ENCODE measurements at regions not wholly inside any gene's neighbourhood (a gene's known extent, or its start where the extent isn't known, plus 50 kb on each side); places are given as distances from the start of the nearest gene placed in this dataset.

GRCh38 chr1:10864776-10865175, 68.3 kb upstream of the CASZ1 start:
- no peak for ATAC-seq
- no peak for TF ChIP-seq ZC3H10 (CRISPR knock-in tag; IDR thresholded peaks at IDR 0.05)
- TF ChIP-seq ZNF565 (CRISPR knock-in tag; conservative IDR thresholded peaks at IDR 0.05; ENCODE audit: low read depth) = no peak
- no peak for TF ChIP-seq ZNF70 (CRISPR knock-in tag; IDR thresholded peaks at IDR 0.05)
- TF ChIP-seq, protein P1, sequence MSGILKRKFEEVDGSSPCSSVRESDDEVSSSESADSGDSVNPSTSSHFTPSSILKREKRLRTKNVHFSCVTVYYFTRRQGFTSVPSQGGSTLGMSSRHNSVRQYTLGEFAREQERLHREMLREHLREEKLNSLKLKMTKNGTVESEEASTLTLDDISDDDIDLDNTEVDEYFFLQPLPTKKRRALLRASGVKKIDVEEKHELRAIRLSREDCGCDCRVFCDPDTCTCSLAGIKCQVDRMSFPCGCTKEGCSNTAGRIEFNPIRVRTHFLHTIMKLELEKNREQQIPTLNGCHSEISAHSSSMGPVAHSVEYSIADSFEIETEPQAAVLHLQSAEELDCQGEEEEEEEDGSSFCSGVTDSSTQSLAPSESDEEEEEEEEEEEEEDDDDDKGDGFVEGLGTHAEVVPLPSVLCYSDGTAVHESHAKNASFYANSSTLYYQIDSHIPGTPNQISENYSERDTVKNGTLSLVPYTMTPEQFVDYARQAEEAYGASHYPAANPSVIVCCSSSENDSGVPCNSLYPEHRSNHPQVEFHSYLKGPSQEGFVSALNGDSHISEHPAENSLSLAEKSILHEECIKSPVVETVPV (CRISPR knock-in tag; IDR thresholded peaks at IDR 0.05) = no peak
- TF ChIP-seq, protein P2, sequence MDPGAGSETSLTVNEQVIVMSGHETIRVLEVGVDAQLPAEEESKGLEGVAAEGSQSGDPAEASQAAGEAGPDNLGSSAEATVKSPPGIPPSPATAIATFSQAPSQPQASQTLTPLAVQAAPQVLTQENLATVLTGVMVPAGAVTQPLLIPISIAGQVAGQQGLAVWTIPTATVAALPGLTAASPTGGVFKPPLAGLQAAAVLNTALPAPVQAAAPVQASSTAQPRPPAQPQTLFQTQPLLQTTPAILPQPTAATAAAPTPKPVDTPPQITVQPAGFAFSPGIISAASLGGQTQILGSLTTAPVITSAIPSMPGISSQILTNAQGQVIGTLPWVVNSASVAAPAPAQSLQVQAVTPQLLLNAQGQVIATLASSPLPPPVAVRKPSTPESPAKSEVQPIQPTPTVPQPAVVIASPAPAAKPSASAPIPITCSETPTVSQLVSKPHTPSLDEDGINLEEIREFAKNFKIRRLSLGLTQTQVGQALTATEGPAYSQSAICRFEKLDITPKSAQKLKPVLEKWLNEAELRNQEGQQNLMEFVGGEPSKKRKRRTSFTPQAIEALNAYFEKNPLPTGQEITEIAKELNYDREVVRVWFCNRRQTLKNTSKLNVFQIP (CRISPR knock-in tag; IDR thresholded peaks at IDR 0.05; ENCODE audit: borderline replicate concordance, low read depth) = no peak
- no peak for TF ChIP-seq ZFP30 (CRISPR knock-in tag; IDR thresholded peaks at IDR 0.05)
- TF ChIP-seq PPARA (CRISPR knock-in tag; IDR thresholded peaks at IDR 0.05; ENCODE audit: borderline replicate concordance) = no peak
- TF ChIP-seq GLIS3 (CRISPR knock-in tag; IDR thresholded peaks at IDR 0.05) = no peak
- TF ChIP-seq TOX (CRISPR knock-in tag; IDR thresholded peaks at IDR 0.05; ENCODE audit: borderline replicate concordance) = no peak
- no peak for TF ChIP-seq PATZ1 (CRISPR knock-in tag; IDR thresholded peaks at IDR 0.05; ENCODE audit: borderline replicate concordance)
- TF ChIP-seq TCF4 (CRISPR knock-in tag; IDR thresholded peaks at IDR 0.05; ENCODE audit: borderline replicate concordance) = no peak
- TF ChIP-seq, protein P3, sequence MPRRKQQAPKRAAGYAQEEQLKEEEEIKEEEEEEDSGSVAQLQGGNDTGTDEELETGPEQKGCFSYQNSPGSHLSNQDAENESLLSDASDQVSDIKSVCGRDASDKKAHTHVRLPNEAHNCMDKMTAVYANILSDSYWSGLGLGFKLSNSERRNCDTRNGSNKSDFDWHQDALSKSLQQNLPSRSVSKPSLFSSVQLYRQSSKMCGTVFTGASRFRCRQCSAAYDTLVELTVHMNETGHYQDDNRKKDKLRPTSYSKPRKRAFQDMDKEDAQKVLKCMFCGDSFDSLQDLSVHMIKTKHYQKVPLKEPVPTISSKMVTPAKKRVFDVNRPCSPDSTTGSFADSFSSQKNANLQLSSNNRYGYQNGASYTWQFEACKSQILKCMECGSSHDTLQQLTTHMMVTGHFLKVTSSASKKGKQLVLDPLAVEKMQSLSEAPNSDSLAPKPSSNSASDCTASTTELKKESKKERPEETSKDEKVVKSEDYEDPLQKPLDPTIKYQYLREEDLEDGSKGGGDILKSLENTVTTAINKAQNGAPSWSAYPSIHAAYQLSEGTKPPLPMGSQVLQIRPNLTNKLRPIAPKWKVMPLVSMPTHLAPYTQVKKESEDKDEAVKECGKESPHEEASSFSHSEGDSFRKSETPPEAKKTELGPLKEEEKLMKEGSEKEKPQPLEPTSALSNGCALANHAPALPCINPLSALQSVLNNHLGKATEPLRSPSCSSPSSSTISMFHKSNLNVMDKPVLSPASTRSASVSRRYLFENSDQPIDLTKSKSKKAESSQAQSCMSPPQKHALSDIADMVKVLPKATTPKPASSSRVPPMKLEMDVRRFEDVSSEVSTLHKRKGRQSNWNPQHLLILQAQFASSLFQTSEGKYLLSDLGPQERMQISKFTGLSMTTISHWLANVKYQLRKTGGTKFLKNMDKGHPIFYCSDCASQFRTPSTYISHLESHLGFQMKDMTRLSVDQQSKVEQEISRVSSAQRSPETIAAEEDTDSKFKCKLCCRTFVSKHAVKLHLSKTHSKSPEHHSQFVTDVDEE (CRISPR knock-in tag; IDR thresholded peaks at IDR 0.05) = no peak
- no peak for TF ChIP-seq CREB5 (CRISPR knock-in tag; IDR thresholded peaks at IDR 0.05; ENCODE audit: low read depth)
- TF ChIP-seq ESRRG (CRISPR knock-in tag; IDR thresholded peaks at IDR 0.05) = no peak
- no peak for TF ChIP-seq ZNF8 (CRISPR knock-in tag; IDR thresholded peaks at IDR 0.05)
- TF ChIP-seq ZFP3 (CRISPR knock-in tag; IDR thresholded peaks at IDR 0.05) = no peak
- no peak for TF ChIP-seq ISL1 (CRISPR knock-in tag; IDR thresholded peaks at IDR 0.05)
- no peak for TF ChIP-seq CSDC2 (CRISPR knock-in tag; IDR thresholded peaks at IDR 0.05)
- no peak for TF ChIP-seq OSR1 (CRISPR knock-in tag; IDR thresholded peaks at IDR 0.05)

- TF ChIP-seq ZNF70 (CRISPR knock-in tag; IDR thresholded peaks at IDR 0.05) (no peak), ZFP3 (CRISPR knock-in tag; IDR thresholded peaks at IDR 0.05) (no peak)
- no peak for ATAC-seq
Measured at GRCh38 chr1:10865518-10866320, 69.3 kb upstream of the CASZ1 start.

GRCh38 chr1:10866321-10867093, 70.1 kb upstream of the CASZ1 start:
- peak; percentile 34 for ATAC-seq
- TF ChIP-seq CSDC2 (CRISPR knock-in tag; IDR thresholded peaks at IDR 0.05) (no peak), ESRRG (CRISPR knock-in tag; IDR thresholded peaks at IDR 0.05) (no peak), OSR1 (CRISPR knock-in tag; IDR thresholded peaks at IDR 0.05) (no peak), BACH2 (CRISPR knock-in tag; IDR thresholded peaks at IDR 0.05; ENCODE audit: borderline replicate concordance) (no peak), ZNF8 (CRISPR knock-in tag; IDR thresholded peaks at IDR 0.05) (no peak)
- TF ChIP-seq, protein P2 (CRISPR knock-in tag; IDR thresholded peaks at IDR 0.05; ENCODE audit: borderline replicate concordance, low read depth) = no peak
